Right lobe of liver (tissue), 6 donors: ENCODE measurements at regions not wholly inside any gene's neighbourhood (a gene's known extent, or its start where the extent isn't known, plus 50 kb on each side); places are given as distances from the start of the nearest gene placed in this dataset.

Experiments used
- ATAC-seq, 4 donors: fragments of 200-7000 bp; cut with Tn5 transposase; one replicate each; pipeline ENCODE4 v1.9.1; 2020; ENCODE audit warnings: mild to moderate bottlenecking in 4 of 4, moderate library complexity in 4 of 4
- DNase-seq, 3 donors: peaks; one replicate each; pipeline ENCODE4 v3.0.0-alpha.2; 2020
- H3K27ac ChIP-seq, 3 donors: fragments of 200-600 bp; one replicate each; pipeline ENCODE4 v1.8.0; 2022
- H3K27me3 ChIP-seq, 2 donors: fragments of 200-600 bp; one replicate each; pipeline ENCODE4 v1.8.0; 2022
- H3K36me3 ChIP-seq, 4 donors: fragments of 200-600 bp; sonication (generic) in 1 of 4; one replicate each; pipeline versions ENCODE4 v1.5.1 to v1.8.0; 2017 to 2022; ENCODE audit warnings: control low read depth in 1 of 4
- H3K4me1 ChIP-seq, 4 donors: fragments of 200-600 bp; sonication (generic) in 1 of 4; one replicate each; pipeline versions ENCODE4 v1.5.1 to v1.8.0; 2017 to 2022; ENCODE audit warnings: control low read depth in 1 of 4
- H3K4me3 ChIP-seq, 3 donors: fragments of 200-600 bp; one replicate each; pipeline ENCODE4 v1.8.0; 2022
- H3K9me3 ChIP-seq, 4 donors: fragments of 200-600 bp; sonication (generic) in 1 of 4; one replicate each; pipeline versions ENCODE4 v1.5.1 to v1.8.0; 2017 to 2022; ENCODE audit warnings: control low read depth in 1 of 4
- CTCF ChIP-seq, 4 donors: fragments of 200-600 bp in 3 of 4; fragments of 450-650 bp in 1 of 4; IDR thresholded peaks; one replicate each; pipeline versions ENCODE4 v1.5.1 to v1.8.0; 2016 to 2022; ENCODE audit warnings: antibody characterized with exemption in 4 of 4, mild to moderate bottlenecking in 2 of 4
- POLR2A ChIP-seq: fragments of 450-650 bp; IDR thresholded peaks from one replicate; pipeline ENCODE4 v1.6.1; 2017; ENCODE audit warnings: antibody characterized with exemption, mild to moderate bottlenecking
- WGBS: methylation state at CpG from one replicate; pipeline ENCODE4 v1.1.6; 2018; ENCODE audit warnings: low coverage, low lambda C conversion rate; ENCODE audit not compliant: insufficient coverage; ENCODE audit errors: missing lambda C conversion rate; 5-methylcytosine and 5-hydroxymethylcytosine counted together
- intact Hi-C, 2 donors: fragments of 100-400 bp; cut with DNase I; formaldehyde crosslinking; loops; one replicate each; pipeline versions ENCODE4 v1.11.2 to v1.14.1; 2022
- donor health status: DM: no; HTN: yes; CAD: no.
- donor health status: DM: no; HTN: no; CAD: no.
- donor health status: DM: no; HTN: no; CAD: no.
- donor health status: DM: no; HTN: yes; CAD: no.
- donor health status: DM: no; HTN: yes; CAD: no.

GRCh38 chr15:27679731-27680471 is 419.2 kb downstream of the OCA2 start:
- H3K9me3 ChIP-seq, result no peaks in the 10 kb centered on the region
- TF ChIP-seq POLR2A, result no peak
- TF ChIP-seq CTCF (IDR thresholded peaks at IDR 0.05), result no peak
- no peaks in the 10 kb centered on the region for H3K27me3 ChIP-seq
- no peaks in the 10 kb centered on the region for H3K36me3 ChIP-seq
- no peak overlapping the region for H3K27ac ChIP-seq
- WGBS, result 28% methylated on average over 9 of the region's 19 CpGs
- intact Hi-C loops, result no loop called here
- ATAC-seq, result no peak
- DNase-seq, result no peak
- H3K4me3 ChIP-seq, result no peak overlapping the region
- no peaks in the 10 kb centered on the region for H3K4me1 ChIP-seq

- no peaks in the 10 kb centered on the region for H3K36me3 ChIP-seq
- H3K4me3 ChIP-seq, result no peak overlapping the region
- intact Hi-C loops, result no loop called here
- no peaks in the 10 kb centered on the region for H3K4me1 ChIP-seq
- no peak overlapping the region for H3K27ac ChIP-seq
- ATAC-seq (no peak), DNase-seq (no peak)
- H3K27me3 ChIP-seq, result no peaks in the 10 kb centered on the region
- TF ChIP-seq POLR2A (no peak), CTCF (IDR thresholded peaks at IDR 0.05) (no peak)
- H3K9me3 ChIP-seq, result no peaks in the 10 kb centered on the region
- WGBS, result 40% methylated on average over 1 of the region's 4 CpGs
These were observed 419.9 kb downstream of the OCA2 start for GRCh38 chr15:27679203-27679602.

DNA sequence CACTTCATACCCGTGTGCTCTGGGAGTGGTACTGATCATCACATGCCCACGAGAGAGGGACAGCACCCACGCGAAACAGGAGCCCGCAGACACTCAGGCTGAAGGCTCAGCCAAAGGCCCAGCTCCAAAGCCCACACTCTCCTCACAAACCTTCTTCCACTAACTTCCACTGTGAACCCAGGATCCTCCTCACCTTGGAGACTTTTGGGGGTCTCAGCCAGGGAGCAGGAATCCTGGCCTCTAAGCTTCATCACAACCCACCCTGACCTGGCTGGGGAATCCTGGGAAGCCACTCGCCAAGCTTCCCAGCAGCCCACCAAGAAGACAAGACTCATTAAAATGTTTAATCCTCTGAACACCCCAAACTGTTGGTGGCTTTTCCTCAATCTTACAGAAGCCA is 421.2 kb downstream of the OCA2 start:
- H3K36me3 ChIP-seq, result no peaks in the 10 kb centered on the region
- H3K4me1 ChIP-seq, result no peaks in the 10 kb centered on the region
- DNase-seq (no peak), ATAC-seq (no peak)
- H3K4me3 ChIP-seq, result no peak overlapping the region
- no peaks in the 10 kb centered on the region for H3K27me3 ChIP-seq
- H3K9me3 ChIP-seq, result no peaks in the 10 kb centered on the region
- H3K27ac ChIP-seq, result no peak overlapping the region
- no CpG with 5 or more reads among the region's 6 CpGs for WGBS
- TF ChIP-seq POLR2A (no peak), CTCF (IDR thresholded peaks at IDR 0.05) (no peak)
- intact Hi-C loops, result no loop called here

DNA sequence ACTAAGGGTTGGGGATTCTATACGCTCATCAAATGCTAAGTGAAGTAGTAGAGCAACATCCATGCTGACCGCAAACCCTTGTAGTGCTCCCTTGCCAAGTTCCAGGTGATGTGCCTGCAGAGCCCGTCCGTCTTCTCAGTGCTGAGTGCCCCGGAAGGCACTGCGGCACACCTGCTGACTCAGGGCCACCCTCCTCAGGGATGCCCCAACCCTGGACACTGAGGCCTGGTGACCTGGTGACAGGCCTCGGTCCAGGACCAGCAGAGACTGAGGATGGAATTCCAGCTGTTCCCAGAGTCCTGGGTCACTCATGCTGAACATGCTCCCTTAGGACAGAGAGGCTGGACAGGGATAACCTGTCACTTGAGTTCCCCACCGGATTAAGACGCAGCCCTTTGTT is 422.5 kb downstream of the OCA2 start:
- no peaks in the 10 kb centered on the region for H3K36me3 ChIP-seq
- WGBS, result 60% methylated on average over 1 of the region's 9 CpGs
- H3K4me1 ChIP-seq, result no peaks in the 10 kb centered on the region
- ATAC-seq, result no peak
- H3K27me3 ChIP-seq, result no peaks in the 10 kb centered on the region
- no peak overlapping the region for H3K27ac ChIP-seq
- H3K4me3 ChIP-seq, result no peak overlapping the region
- no peak for TF ChIP-seq CTCF (IDR thresholded peaks at IDR 0.05)
- no peak for TF ChIP-seq POLR2A
- no peak for DNase-seq
- no peaks in the 10 kb centered on the region for H3K9me3 ChIP-seq
- intact Hi-C loops, result no loop called here
